SK-N-SH (cell line): ENCODE measurements at regions not wholly inside any gene's neighbourhood (a gene's known extent, or its start where the extent isn't known, plus 50 kb on each side); places are given as distances from the start of the nearest gene placed in this dataset.

ENCODE experiments used
- CTCF ChIA-PET: fragments of 300-600, 350-600 bp; formaldehyde crosslinking; extraction: SDS; loops from one replicate; lab custom pipeline; 2021; lab: Yijun Ruan, JAX
- POLR2A ChIA-PET: fragments of 350-600 bp; sonication (Branson Sonifier 250); formaldehyde crosslinking; extraction: SDS; loops from one replicate; lab custom pipeline; 2020; ENCODE audit warnings: antibody characterized with exemption, inconsistent platforms; lab: Yijun Ruan, JAX
- DNase-seq: peaks from one replicate; pipeline ENCODE4 v3.0.0; 2012
- H2AFZ ChIP-seq: fragments of 200-600 bp; sonication (generic); 2 replicates; pipeline ENCODE4 v1.8.1; 2016; ENCODE audit warnings: antibody characterized with exemption, mild to moderate bottlenecking, low read depth
- H3F3A ChIP-seq: fragments of 200-600 bp; sonication (generic); replicated peaks from 2 replicates; pipeline ENCODE3; 2016; ENCODE audit warnings: antibody characterized with exemption, mild to moderate bottlenecking; ENCODE audit not compliant: insufficient read depth
- H3K27ac ChIP-seq, 2 experiments: fragments of 200-500 bp in 1 of 2; fragments of 200-600 bp in 1 of 2; sonication (Bioruptor generic) in 1 of 2; sonication (generic), shearing (Covaris generic) in 1 of 2; 2 replicates each; pipeline versions ENCODE4 v1.5.1 to v1.6.1; 2014 to 2016; ENCODE audit warnings: low read depth in 2 of 2, inconsistent platforms in 1 of 2, low read length in 1 of 2, mild to moderate bottlenecking in 1 of 2, mixed read lengths in 1 of 2
- H3K27me3 ChIP-seq: fragments of 200-600 bp; sonication (generic), shearing (Covaris generic); 2 replicates; pipeline ENCODE4 v1.6.1; 2016; ENCODE audit warnings: mixed run types; ENCODE audit not compliant: insufficient read depth
- H3K36me3 ChIP-seq, 2 experiments: fragments of 200-500 bp in 1 of 2; fragments of 200-600 bp in 1 of 2; sonication (Bioruptor generic) in 1 of 2; sonication (generic) in 1 of 2; replicated peaks in 1 of 2; 2 replicates each; pipeline versions ENCODE3 to v1.5.1; 2014 to 2016; ENCODE audit warnings: low read length in 1 of 2, mild to moderate bottlenecking in 1 of 2; ENCODE audit not compliant: insufficient read depth in 2 of 2, control insufficient read depth in 1 of 2
- H3K4me1 ChIP-seq, 2 experiments: fragments of 200-500 bp in 1 of 2; fragments of 200-600 bp in 1 of 2; sonication (Bioruptor generic) in 1 of 2; sonication (generic), shearing (Covaris generic) in 1 of 2; 2 replicates each; pipeline versions ENCODE4 v1.5.1 to v1.6.1; 2014 to 2016; ENCODE audit warnings: low read depth in 1 of 2, low read length in 1 of 2, mixed run types in 1 of 2; ENCODE audit not compliant: insufficient read depth in 2 of 2, control insufficient read depth in 1 of 2
- H3K4me2 ChIP-seq: fragments of 200-600 bp; sonication (generic), shearing (Covaris generic); 2 replicates; pipeline ENCODE4 v1.6.1; 2017; ENCODE audit warnings: mixed run types
- H3K4me3 ChIP-seq, 2 experiments: fragments of 200-500 bp in 1 of 2; fragments of 200-600 bp in 1 of 2; sonication (Bioruptor generic) in 1 of 2; sonication (generic), shearing (Covaris generic) in 1 of 2; 2 replicates each; pipeline versions ENCODE4 v1.5.1 to v1.8.1; 2014 to 2016; ENCODE audit warnings: low read depth in 2 of 2, inconsistent platforms in 1 of 2, low read length in 1 of 2, mild to moderate bottlenecking in 1 of 2, mixed read lengths in 1 of 2, moderate library complexity in 1 of 2
- H3K79me2 ChIP-seq: fragments of 200-600 bp; sonication (generic); 2 replicates; pipeline ENCODE4 v1.8.1; 2017; ENCODE audit warnings: mild to moderate bottlenecking; ENCODE audit not compliant: insufficient read depth
- H3K9ac ChIP-seq: fragments of 200-600 bp; sonication (generic); 2 replicates; pipeline ENCODE4 v1.6.1; 2017; ENCODE audit warnings: mixed run types
- H3K9me2 ChIP-seq: fragments of 200-600 bp; sonication (generic); 2 replicates; pipeline ENCODE4 v1.6.1; 2017; ENCODE audit warnings: mixed run types
- H3K9me3 ChIP-seq: fragments of 200-600 bp; sonication (generic); 2 replicates; pipeline ENCODE4 v1.6.1; 2017; ENCODE audit warnings: mixed run types, mild to moderate bottlenecking, moderate library complexity
- H4K20me1 ChIP-seq: fragments of 200-600 bp; sonication (generic); 2 replicates; pipeline ENCODE4 v1.6.1; 2017; ENCODE audit warnings: mild to moderate bottlenecking, mixed run types; ENCODE audit not compliant: insufficient read depth
- EP300 ChIP-seq, 2 experiments: IDR thresholded peaks; 2 replicates each; pipeline versions ENCODE4 v1.4.0 to v1.6.1; 2012; ENCODE audit warnings: borderline replicate concordance in 1 of 2, low read depth in 1 of 2, low read length in 1 of 2
- JUND ChIP-seq: IDR thresholded peaks from 2 replicates; pipeline ENCODE4 v1.4.0; 2012
- TAF1 ChIP-seq: IDR thresholded peaks from 2 replicates; pipeline ENCODE4 v1.6.1; 2012; ENCODE audit warnings: low read depth, mild to moderate bottlenecking, low read length, moderate library complexity, borderline replicate concordance
- WGBS: methylation state at CpG from one replicate; pipeline ENCODE4 v1.1.6; 2017; ENCODE audit warnings: low lambda C conversion rate; 5-methylcytosine and 5-hydroxymethylcytosine counted together
- TF ChIP-seq, protein P1 (sequence below): IDR thresholded peaks from 2 replicates; pipeline ENCODE4 v1.4.0; 2012; ENCODE audit warnings: low read depth, borderline replicate concordance
- TF ChIP-seq, protein P2 (sequence below): fragments of 200-600 bp; sonication (generic); IDR thresholded peaks from 2 replicates; pipeline ENCODE4 v1.6.1; 2017; ENCODE audit warnings: antibody characterized with exemption, mild to moderate bottlenecking, moderate library complexity
- TF ChIP-seq, protein P3 (sequence below): fragments of 150-350 bp; IDR thresholded peaks from 2 replicates; pipeline ENCODE4 v1.6.1; 2016; ENCODE audit warnings: mild to moderate bottlenecking, low read depth, low read length
- TF ChIP-seq, protein P4 (sequence below): IDR thresholded peaks from 2 replicates; pipeline ENCODE4; 2012
- TF ChIP-seq, protein P5 (sequence below): fragments of 150-350 bp; IDR thresholded peaks from 2 replicates; pipeline ENCODE4 v1.6.1; 2017; ENCODE audit warnings: antibody characterized with exemption, low read length, low read depth, borderline replicate concordance

DNA sequence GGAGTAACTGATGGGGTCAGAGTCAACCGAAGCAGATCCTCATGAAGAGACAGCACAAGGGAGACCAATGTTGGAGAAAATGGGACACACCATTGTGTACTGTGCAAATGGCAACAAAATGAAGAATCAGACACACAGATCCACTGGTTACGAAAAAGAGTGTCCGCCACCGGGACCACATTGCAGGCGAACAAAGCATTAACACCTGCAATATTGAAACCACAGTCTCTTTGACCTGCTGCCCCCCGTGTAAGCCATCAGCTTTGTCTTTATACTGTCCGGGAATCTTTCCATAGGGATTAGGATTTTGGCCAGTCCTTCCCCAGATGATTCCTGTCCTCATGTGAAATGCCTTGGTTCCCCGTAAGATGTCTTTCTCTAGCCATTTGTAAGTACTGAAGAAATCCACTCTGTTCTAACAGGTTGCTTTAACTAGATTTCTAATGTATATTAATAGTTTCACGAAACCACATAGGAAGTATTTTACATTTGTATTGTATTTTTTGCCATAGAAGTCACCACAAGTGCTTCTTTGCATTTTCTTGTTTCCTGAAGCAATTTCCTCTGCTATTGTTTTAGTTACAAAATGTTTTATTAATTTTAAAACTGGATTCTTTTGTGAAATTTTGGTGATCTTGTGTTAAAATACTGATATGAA lies 140.8 kb upstream of the NFE2L3 start:
- 49% methylated on average over 9 of the region's 9 CpGs for WGBS
- TF ChIP-seq, protein P1, sequence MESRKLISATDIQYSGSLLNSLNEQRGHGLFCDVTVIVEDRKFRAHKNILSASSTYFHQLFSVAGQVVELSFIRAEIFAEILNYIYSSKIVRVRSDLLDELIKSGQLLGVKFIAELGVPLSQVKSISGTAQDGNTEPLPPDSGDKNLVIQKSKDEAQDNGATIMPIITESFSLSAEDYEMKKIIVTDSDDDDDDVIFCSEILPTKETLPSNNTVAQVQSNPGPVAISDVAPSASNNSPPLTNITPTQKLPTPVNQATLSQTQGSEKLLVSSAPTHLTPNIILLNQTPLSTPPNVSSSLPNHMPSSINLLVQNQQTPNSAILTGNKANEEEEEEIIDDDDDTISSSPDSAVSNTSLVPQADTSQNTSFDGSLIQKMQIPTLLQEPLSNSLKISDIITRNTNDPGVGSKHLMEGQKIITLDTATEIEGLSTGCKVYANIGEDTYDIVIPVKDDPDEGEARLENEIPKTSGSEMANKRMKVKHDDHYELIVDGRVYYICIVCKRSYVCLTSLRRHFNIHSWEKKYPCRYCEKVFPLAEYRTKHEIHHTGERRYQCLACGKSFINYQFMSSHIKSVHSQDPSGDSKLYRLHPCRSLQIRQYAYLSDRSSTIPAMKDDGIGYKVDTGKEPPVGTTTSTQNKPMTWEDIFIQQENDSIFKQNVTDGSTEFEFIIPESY = no peak
- TF ChIP-seq TAF1 (no peak), JUND (no peak), EP300 (IDR thresholded peaks at IDR 0.05; ENCODE audit: borderline replicate concordance in 1 of 2, low read depth in 1 of 2, low read length in 1 of 2) (no peak)
- TF ChIP-seq, protein P2, sequence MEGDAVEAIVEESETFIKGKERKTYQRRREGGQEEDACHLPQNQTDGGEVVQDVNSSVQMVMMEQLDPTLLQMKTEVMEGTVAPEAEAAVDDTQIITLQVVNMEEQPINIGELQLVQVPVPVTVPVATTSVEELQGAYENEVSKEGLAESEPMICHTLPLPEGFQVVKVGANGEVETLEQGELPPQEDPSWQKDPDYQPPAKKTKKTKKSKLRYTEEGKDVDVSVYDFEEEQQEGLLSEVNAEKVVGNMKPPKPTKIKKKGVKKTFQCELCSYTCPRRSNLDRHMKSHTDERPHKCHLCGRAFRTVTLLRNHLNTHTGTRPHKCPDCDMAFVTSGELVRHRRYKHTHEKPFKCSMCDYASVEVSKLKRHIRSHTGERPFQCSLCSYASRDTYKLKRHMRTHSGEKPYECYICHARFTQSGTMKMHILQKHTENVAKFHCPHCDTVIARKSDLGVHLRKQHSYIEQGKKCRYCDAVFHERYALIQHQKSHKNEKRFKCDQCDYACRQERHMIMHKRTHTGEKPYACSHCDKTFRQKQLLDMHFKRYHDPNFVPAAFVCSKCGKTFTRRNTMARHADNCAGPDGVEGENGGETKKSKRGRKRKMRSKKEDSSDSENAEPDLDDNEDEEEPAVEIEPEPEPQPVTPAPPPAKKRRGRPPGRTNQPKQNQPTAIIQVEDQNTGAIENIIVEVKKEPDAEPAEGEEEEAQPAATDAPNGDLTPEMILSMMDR = no peak
- TF ChIP-seq, protein P3, sequence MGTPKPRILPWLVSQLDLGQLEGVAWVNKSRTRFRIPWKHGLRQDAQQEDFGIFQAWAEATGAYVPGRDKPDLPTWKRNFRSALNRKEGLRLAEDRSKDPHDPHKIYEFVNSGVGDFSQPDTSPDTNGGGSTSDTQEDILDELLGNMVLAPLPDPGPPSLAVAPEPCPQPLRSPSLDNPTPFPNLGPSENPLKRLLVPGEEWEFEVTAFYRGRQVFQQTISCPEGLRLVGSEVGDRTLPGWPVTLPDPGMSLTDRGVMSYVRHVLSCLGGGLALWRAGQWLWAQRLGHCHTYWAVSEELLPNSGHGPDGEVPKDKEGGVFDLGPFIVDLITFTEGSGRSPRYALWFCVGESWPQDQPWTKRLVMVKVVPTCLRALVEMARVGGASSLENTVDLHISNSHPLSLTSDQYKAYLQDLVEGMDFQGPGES = no peak
- TF ChIP-seq, protein P4, sequence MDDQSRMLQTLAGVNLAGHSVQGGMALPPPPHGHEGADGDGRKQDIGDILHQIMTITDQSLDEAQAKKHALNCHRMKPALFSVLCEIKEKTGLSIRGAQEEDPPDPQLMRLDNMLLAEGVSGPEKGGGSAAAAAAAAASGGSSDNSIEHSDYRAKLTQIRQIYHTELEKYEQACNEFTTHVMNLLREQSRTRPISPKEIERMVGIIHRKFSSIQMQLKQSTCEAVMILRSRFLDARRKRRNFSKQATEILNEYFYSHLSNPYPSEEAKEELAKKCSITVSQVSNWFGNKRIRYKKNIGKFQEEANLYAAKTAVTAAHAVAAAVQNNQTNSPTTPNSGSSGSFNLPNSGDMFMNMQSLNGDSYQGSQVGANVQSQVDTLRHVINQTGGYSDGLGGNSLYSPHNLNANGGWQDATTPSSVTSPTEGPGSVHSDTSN = no peak
- TF ChIP-seq, protein P5, sequence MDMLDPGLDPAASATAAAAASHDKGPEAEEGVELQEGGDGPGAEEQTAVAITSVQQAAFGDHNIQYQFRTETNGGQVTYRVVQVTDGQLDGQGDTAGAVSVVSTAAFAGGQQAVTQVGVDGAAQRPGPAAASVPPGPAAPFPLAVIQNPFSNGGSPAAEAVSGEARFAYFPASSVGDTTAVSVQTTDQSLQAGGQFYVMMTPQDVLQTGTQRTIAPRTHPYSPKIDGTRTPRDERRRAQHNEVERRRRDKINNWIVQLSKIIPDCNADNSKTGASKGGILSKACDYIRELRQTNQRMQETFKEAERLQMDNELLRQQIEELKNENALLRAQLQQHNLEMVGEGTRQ = no peak
- ChIA-PET POLR2A (no interaction called here), CTCF (interaction anchor here (1.7 kb wide), 1 partner anchor 354 kb away, joined by 6 read pairs; no protein-coding TSS in a partner anchor)
- no peaks in the 10 kb centered on the region for H3K27me3 ChIP-seq
- no peak for DNase-seq
- no peaks in the 10 kb centered on the region for H3K79me2 ChIP-seq
- H3K4me1 ChIP-seq = peaks cover 0 to 5% of the 10 kb centered on the region in 2 experiments; a peak in 1 of 4 replicates
- no peaks in the 10 kb centered on the region for H3K36me3 ChIP-seq
- H3K4me2 ChIP-seq = no peak overlapping the region
- no peak overlapping the region for H3K9ac ChIP-seq
- no peak overlapping the region for H3K27ac ChIP-seq
- H3K9me3 ChIP-seq = no peaks in the 10 kb centered on the region
- H3F3A ChIP-seq = no peaks in the 10 kb centered on the region
- H4K20me1 ChIP-seq = no peaks in the 10 kb centered on the region
- H2AFZ ChIP-seq = no peak overlapping the region
- no peaks in the 10 kb centered on the region for H3K9me2 ChIP-seq
- no peak overlapping the region for H3K4me3 ChIP-seq
